ENCODE measurements at regions not wholly inside any gene's neighbourhood (a gene's known extent, or its start where the extent isn't known, plus 50 kb on each side); places are given as distances from the start of the nearest gene placed in this dataset.
"Not testable (repeated sequence)": the region's sequence is repeated elsewhere in the genome, so short reads cannot be mapped to it uniquely, and the experiment has no call there.

- DNase-seq, result no peak
Observed at GRCh38 chr6:149127212-149127611, 190.3 kb upstream of the TAB2 start.

- DNase-seq, result peak; percentile 14
Observed at GRCh38 chr6:149128489-149129145, 188.9 kb upstream of the TAB2 start.

- DNase-seq, result peak; percentile 24
Observed at GRCh38 chr6:149129371-149130077, 188.0 kb upstream of the TAB2 start.

GRCh38 chr6:149130090-149130489 is 187.4 kb upstream of the TAB2 start:
- DNase-seq, result no peak

GRCh38 chr6:149130508-149130907 is 187.0 kb upstream of the TAB2 start:
- DNase-seq, result no peak

GRCh38 chr6:149131891-149132290 is 185.6 kb upstream of the TAB2 start:
- DNase-seq, result no peak

GRCh38 chr6:149132336-149132735 is 185.2 kb upstream of the TAB2 start:
- no peak for DNase-seq

GRCh38 chr6:149134511-149134933 is 183.0 kb upstream of the TAB2 start:
- DNase-seq, result no peak

GRCh38 chr6:149135809-149136208 is 181.7 kb upstream of the TAB2 start:
- no peak for DNase-seq

- no peak for DNase-seq
Observed at GRCh38 chr6:149136273-149136912, 181.1 kb upstream of the TAB2 start.

- no peak for DNase-seq
Observed at GRCh38 chr6:149136913-149137286, 180.6 kb upstream of the TAB2 start.

GRCh38 chr6:149137594-149137993 is 179.9 kb upstream of the TAB2 start:
- DNase-seq, result no peak

- no peak for DNase-seq
Observed at GRCh38 chr6:149138089-149138488, 179.4 kb upstream of the TAB2 start.

GRCh38 chr6:149138699-149139294 is 178.7 kb upstream of the TAB2 start:
- DNase-seq, result no peak

- no peak for DNase-seq
Observed at GRCh38 chr6:149139782-149140136, 177.8 kb upstream of the TAB2 start.

- peak; percentile 49 for DNase-seq
Observed at GRCh38 chr6:149140137-149140909, 177.2 kb upstream of the TAB2 start.

GRCh38 chr6:149140910-149141290 is 176.6 kb upstream of the TAB2 start:
- no peak for DNase-seq

- no peak for DNase-seq
Observed at GRCh38 chr6:149142924-149143429, 174.5 kb upstream of the TAB2 start.

GRCh38 chr6:149145800-149146199 is 171.7 kb upstream of the TAB2 start:
- DNase-seq, result not testable (repeated sequence)

GRCh38 chr6:149147195-149147594 is 170.3 kb upstream of the TAB2 start:
- no peak for DNase-seq

GRCh38 chr6:149147938-149148718 is 169.4 kb upstream of the TAB2 start:
- no peak for DNase-seq

- no peak for DNase-seq
Observed at GRCh38 chr6:149149653-149150052, 167.9 kb upstream of the TAB2 start.

Measured in CD4-positive, alpha-beta T cell treated with Interferon gamma for 1 hour (primary cell).